H54 (cell line): ENCODE measurements at regions not wholly inside any gene's neighbourhood (a gene's known extent, or its start where the extent isn't known, plus 50 kb on each side); places are given as distances from the start of the nearest gene placed in this dataset.
"Not testable (repeated sequence)": the region's sequence is repeated elsewhere in the genome, so short reads cannot be mapped to it uniquely, and the experiment has no call there.

Experiments
- DNase-seq: peaks from one replicate; pipeline ENCODE4 v3.0.0; 2011; ENCODE audit warnings: low spot score, mixed read lengths; ENCODE audit not compliant: insufficient read length
- FAIRE-seq: peaks from 3 replicates; lab custom pipeline; 2011; peaks lifted over from hg19 to GRCh38; lab: Jason Lieb, UNC
- POLR2A ChIP-seq: IDR thresholded peaks from 2 replicates; pipeline ENCODE4 v1.6.1; 2011; ENCODE audit warnings: low read depth, mild to moderate bottlenecking, low read length

GRCh38 chr7:17557251-17557671, 258.8 kb downstream of the AHR start:
- no peak for TF ChIP-seq POLR2A
- FAIRE-seq (no peak), DNase-seq (no peak)

- TF ChIP-seq POLR2A = no peak
- FAIRE-seq (no peak), DNase-seq (no peak)
These were observed 259.7 kb downstream of the AHR start for GRCh38 chr7:17558135-17558534.

GRCh38 chr7:17558558-17559332, 260.3 kb downstream of the AHR start:
- no peak for FAIRE-seq
- TF ChIP-seq POLR2A = no peak
- DNase-seq = no peak

GRCh38 chr7:17559388-17559787, 260.9 kb downstream of the AHR start:
- DNase-seq = no peak
- FAIRE-seq = no peak
- no peak for TF ChIP-seq POLR2A

GRCh38 chr7:17560516-17560915, 262.1 kb downstream of the AHR start:
- FAIRE-seq (no peak), DNase-seq (no peak)
- no peak for TF ChIP-seq POLR2A

- no peak for TF ChIP-seq POLR2A
- no peak for DNase-seq
- FAIRE-seq = no peak
These were observed 262.5 kb downstream of the AHR start for GRCh38 chr7:17560966-17561365.

- FAIRE-seq = peak; percentile 76
- TF ChIP-seq POLR2A = no peak
- no peak for DNase-seq
These were observed 266.3 kb downstream of the AHR start for GRCh38 chr7:17564678-17565212.

GRCh38 chr7:17580141-17580540, 281.7 kb downstream of the AHR start:
- TF ChIP-seq POLR2A = no peak
- no peak for DNase-seq
- FAIRE-seq = peak; percentile 74

GRCh38 chr7:17580856-17581255, 282.4 kb downstream of the AHR start:
- TF ChIP-seq POLR2A = no peak
- no peak for DNase-seq
- no peak for FAIRE-seq

GRCh38 chr7:17581301-17581700, 282.8 kb downstream of the AHR start:
- no peak for FAIRE-seq

GRCh38 chr7:17582696-17583095, 284.2 kb downstream of the AHR start:
- FAIRE-seq, DNase-seq: not testable (repeated sequence)

More at GRCh38 chr7:17581301-17581700, 282.8 kb downstream of the AHR start:
- TF ChIP-seq POLR2A = no peak
- DNase-seq = no peak

- no peak for FAIRE-seq
- no peak for TF ChIP-seq POLR2A
- no peak for DNase-seq
These were observed 285.3 kb downstream of the AHR start for GRCh38 chr7:17583786-17584185.

- no peak for FAIRE-seq
- DNase-seq = no peak
- TF ChIP-seq POLR2A = no peak
These were observed 286.4 kb downstream of the AHR start for GRCh38 chr7:17584822-17585221.

- no peak for TF ChIP-seq POLR2A
- FAIRE-seq (no peak), DNase-seq (no peak)
These were observed 288.3 kb downstream of the AHR start for GRCh38 chr7:17586711-17587110.

- DNase-seq (no peak), FAIRE-seq (no peak)
- TF ChIP-seq POLR2A = no peak
These were observed 290.3 kb downstream of the AHR start for GRCh38 chr7:17588730-17589129.
